HUES6 (cell line): ENCODE measurements at regions not wholly inside any gene's neighbourhood (a gene's known extent, or its start where the extent isn't known, plus 50 kb on each side); places are given as distances from the start of the nearest gene placed in this dataset.
"Not testable (repeated sequence)": the region's sequence is repeated elsewhere in the genome, so short reads cannot be mapped to it uniquely, and the experiment has no call there.

ENCODE experiments used
- H3K27ac ChIP-seq: 2 replicates; pipeline ENCODE4 v1.7.0; 2013; ENCODE audit warnings: low read depth, mild to moderate bottlenecking, low read length, inconsistent platforms
- H3K27me3 ChIP-seq: 2 replicates; pipeline ENCODE4 v1.6.1; 2013; ENCODE audit warnings: low read length; ENCODE audit not compliant: control insufficient read depth, insufficient read depth
- H3K36me3 ChIP-seq: 2 replicates; pipeline ENCODE4 v1.6.1; 2013; ENCODE audit warnings: low read length; ENCODE audit not compliant: control insufficient read depth, insufficient read depth
- H3K4me1 ChIP-seq: 2 replicates; pipeline ENCODE4 v1.6.1; 2013; ENCODE audit warnings: low read length; ENCODE audit not compliant: control insufficient read depth, insufficient read depth
- H3K4me3 ChIP-seq: 2 replicates; pipeline ENCODE4 v1.5.1; 2013; ENCODE audit warnings: low read depth, low read length
- H3K9ac ChIP-seq: one replicate; pipeline ENCODE4 v1.6.1; 2013; ENCODE audit warnings: mild to moderate bottlenecking, low read length
- H3K9me3 ChIP-seq: 2 replicates; pipeline ENCODE4 v1.6.1; 2013; ENCODE audit warnings: low read depth, low read length; ENCODE audit not compliant: control insufficient read depth, insufficient read depth

- no peaks in the 10 kb centered on the region for H3K4me1 ChIP-seq
- H3K4me3 ChIP-seq: no peak overlapping the region
- H3K27me3 ChIP-seq: no peaks in the 10 kb centered on the region
- H3K27ac ChIP-seq: no peak overlapping the region
- H3K9me3 ChIP-seq: peaks cover 18% of the 10 kb centered on the region
- H3K36me3 ChIP-seq: no peaks in the 10 kb centered on the region
- no peak overlapping the region for H3K9ac ChIP-seq
Measured at GRCh38 chr3:87968668-87969067, 90.1 kb downstream of the CGGBP1 start.

- H3K27ac ChIP-seq: no peak overlapping the region
Measured at GRCh38 chr3:87958289-87958688, 100.5 kb downstream of the CGGBP1 start.

DNA sequence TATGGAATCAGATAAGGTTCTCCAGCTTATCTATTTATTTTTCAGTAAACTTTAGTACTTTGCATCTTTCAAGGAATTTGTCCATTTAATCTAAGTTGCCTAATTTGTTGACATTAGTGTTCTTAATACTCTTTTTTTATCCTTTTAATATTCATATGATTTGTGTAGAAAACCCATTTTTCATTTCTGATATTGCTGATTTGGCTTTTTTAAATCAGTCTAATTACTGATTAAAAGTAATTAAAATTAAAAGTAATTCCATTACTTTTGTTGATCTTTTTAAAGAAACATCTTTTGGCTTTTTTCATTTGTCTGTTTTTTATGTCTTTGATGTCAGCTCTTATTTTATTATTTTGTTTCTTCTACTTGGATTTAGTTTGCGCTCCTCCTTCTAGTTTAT, 101.2 kb downstream of the CGGBP1 start:
- H3K4me1 ChIP-seq: no peaks in the 10 kb centered on the region
- H3K27ac ChIP-seq: no peak overlapping the region
- no peaks in the 10 kb centered on the region for H3K27me3 ChIP-seq
- no peak overlapping the region for H3K9ac ChIP-seq
- H3K36me3 ChIP-seq: no peaks in the 10 kb centered on the region
- no peaks in the 10 kb centered on the region for H3K9me3 ChIP-seq
- H3K4me3 ChIP-seq: no peak overlapping the region

More at GRCh38 chr3:87958289-87958688, 100.5 kb downstream of the CGGBP1 start:
- Histone ChIP-seq H3K9ac (no peak overlapping the region), H3K4me3 (no peak overlapping the region), H3K27me3 (no peaks in the 10 kb centered on the region), H3K36me3 (no peaks in the 10 kb centered on the region), H3K9me3 (no peaks in the 10 kb centered on the region), H3K4me1 (no peaks in the 10 kb centered on the region)

GRCh38 chr3:87949879-87950208, 109.0 kb downstream of the CGGBP1 start:
- H3K36me3 ChIP-seq: no peaks in the 10 kb centered on the region
- no peak overlapping the region for H3K4me3 ChIP-seq
- H3K27ac ChIP-seq: no peak overlapping the region
- H3K4me1 ChIP-seq: no peaks in the 10 kb centered on the region
- H3K9me3 ChIP-seq: no peaks in the 10 kb centered on the region
- no peaks in the 10 kb centered on the region for H3K27me3 ChIP-seq
- H3K9ac ChIP-seq: no peak overlapping the region

- H3K4me3 ChIP-seq: no peak overlapping the region
- no peak overlapping the region for H3K27ac ChIP-seq
- no peaks in the 10 kb centered on the region for H3K4me1 ChIP-seq
- no peaks in the 10 kb centered on the region for H3K36me3 ChIP-seq
- H3K9me3 ChIP-seq: no peaks in the 10 kb centered on the region
- H3K27me3 ChIP-seq: no peaks in the 10 kb centered on the region
- H3K9ac ChIP-seq: no peak overlapping the region
Measured at GRCh38 chr3:87949189-87949878, 109.5 kb downstream of the CGGBP1 start.

GRCh38 chr3:87946007-87946406, 112.8 kb downstream of the CGGBP1 start:
- not testable (repeated sequence) for H3K4me1 ChIP-seq, H3K4me3 ChIP-seq, H3K27me3 ChIP-seq, H3K36me3 ChIP-seq, H3K27ac ChIP-seq, H3K9ac ChIP-seq, H3K9me3 ChIP-seq

DNA sequence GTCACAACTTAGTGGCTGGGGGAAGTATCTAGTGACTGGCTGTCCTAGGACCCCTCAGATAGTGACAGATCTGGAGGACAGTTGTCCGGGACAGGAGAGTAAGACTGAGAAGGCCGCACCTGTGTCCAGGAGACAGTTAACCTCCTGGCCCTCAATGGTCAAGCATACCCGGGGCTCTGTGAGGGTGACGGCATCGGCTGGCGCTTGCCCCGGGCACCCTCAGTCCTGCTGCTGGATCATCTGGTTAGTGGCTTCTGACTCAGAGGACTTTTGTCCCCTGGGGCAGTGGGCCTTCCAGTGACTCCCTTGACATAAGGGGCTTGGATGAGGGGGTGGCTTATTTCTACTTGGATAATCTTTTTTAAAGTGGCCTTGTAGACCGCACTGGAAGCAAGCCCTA, 116.5 kb downstream of the CGGBP1 start:
- not testable (repeated sequence) for H3K4me3 ChIP-seq, H3K27ac ChIP-seq, H3K27me3 ChIP-seq, H3K36me3 ChIP-seq, H3K9ac ChIP-seq, H3K9me3 ChIP-seq, H3K4me1 ChIP-seq

- peaks cover 13% of the 10 kb centered on the region for H3K9me3 ChIP-seq
- no peak overlapping the region for H3K27ac ChIP-seq
- no peaks in the 10 kb centered on the region for H3K36me3 ChIP-seq
- no peaks in the 10 kb centered on the region for H3K27me3 ChIP-seq
- no peak overlapping the region for H3K9ac ChIP-seq
- H3K4me1 ChIP-seq: no peaks in the 10 kb centered on the region
- no peak overlapping the region for H3K4me3 ChIP-seq
Measured at GRCh38 chr3:87924485-87924884, 134.3 kb downstream of the CGGBP1 start.

GRCh38 chr3:87920549-87920948, 138.3 kb downstream of the CGGBP1 start:
- Histone ChIP-seq H3K4me3 (no peak overlapping the region), H3K27ac (no peak overlapping the region), H3K9ac (no peak overlapping the region), H3K4me1 (no peaks in the 10 kb centered on the region), H3K27me3 (no peaks in the 10 kb centered on the region), H3K9me3 (peaks cover 10% of the 10 kb centered on the region), H3K36me3 (no peaks in the 10 kb centered on the region)

- Histone ChIP-seq H3K4me3 (no peak overlapping the region), H3K9ac (no peak overlapping the region), H3K27ac (no peak overlapping the region), H3K27me3 (no peaks in the 10 kb centered on the region), H3K4me1 (no peaks in the 10 kb centered on the region; the same call in 1 of the 2 replicates), H3K9me3 (no peaks in the 10 kb centered on the region), H3K36me3 (no peaks in the 10 kb centered on the region)
Measured at GRCh38 chr3:87901141-87901540, 157.7 kb downstream of the CGGBP1 start.

DNA sequence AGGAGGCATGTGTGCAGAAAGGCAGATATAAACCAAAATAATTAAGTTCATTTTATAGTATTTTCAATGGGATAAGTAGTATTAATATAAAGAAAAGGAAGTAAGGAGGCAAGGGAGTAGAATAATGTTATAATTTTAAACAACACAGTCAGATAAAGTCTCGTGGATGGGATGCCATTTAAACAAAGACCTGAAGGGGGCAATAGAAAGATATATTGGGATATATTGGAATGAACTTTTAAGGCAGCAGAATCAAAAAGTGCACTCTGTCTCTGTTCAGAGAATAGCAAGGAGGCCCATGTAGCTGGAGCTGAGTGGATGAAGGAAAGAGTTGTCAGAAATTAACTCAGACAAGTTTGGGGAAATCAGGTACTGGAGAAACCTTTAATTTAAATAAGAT, 158.7 kb downstream of the CGGBP1 start:
- H3K36me3 ChIP-seq: no peaks in the 10 kb centered on the region
- H3K4me3 ChIP-seq: no peak overlapping the region
- no peaks in the 10 kb centered on the region; the same call in 1 of the 2 replicates for H3K4me1 ChIP-seq
- no peak overlapping the region for H3K27ac ChIP-seq
- no peak overlapping the region for H3K9ac ChIP-seq
- H3K27me3 ChIP-seq: no peaks in the 10 kb centered on the region
- no peaks in the 10 kb centered on the region for H3K9me3 ChIP-seq

- H3K9me3 ChIP-seq: no peaks in the 10 kb centered on the region
- H3K27me3 ChIP-seq: no peaks in the 10 kb centered on the region
- H3K9ac ChIP-seq: no peak overlapping the region
- H3K4me1 ChIP-seq: no peaks in the 10 kb centered on the region; the same call in 1 of the 2 replicates
- no peaks in the 10 kb centered on the region for H3K36me3 ChIP-seq
- no peak overlapping the region for H3K4me3 ChIP-seq
- no peak overlapping the region for H3K27ac ChIP-seq
Measured at GRCh38 chr3:87898971-87899370, 159.8 kb downstream of the CGGBP1 start.
